AG09319 (cell line): ENCODE measurements at regions not wholly inside any gene's neighbourhood (a gene's known extent, or its start where the extent isn't known, plus 50 kb on each side); places are given as distances from the start of the nearest gene placed in this dataset.

Experiments
- DNase-seq: peaks from one replicate; pipeline ENCODE4 v3.0.0-alpha.2; 2010; ENCODE audit warnings: low read depth; ENCODE audit errors: extremely low read depth
- TF ChIP-seq, protein P1 (sequence below): IDR thresholded peaks from 2 replicates; pipeline ENCODE4 v1.5.1; 2011; ENCODE audit warnings: low read depth, mild to moderate bottlenecking, inconsistent platforms, low read length, moderate library complexity

DNA sequence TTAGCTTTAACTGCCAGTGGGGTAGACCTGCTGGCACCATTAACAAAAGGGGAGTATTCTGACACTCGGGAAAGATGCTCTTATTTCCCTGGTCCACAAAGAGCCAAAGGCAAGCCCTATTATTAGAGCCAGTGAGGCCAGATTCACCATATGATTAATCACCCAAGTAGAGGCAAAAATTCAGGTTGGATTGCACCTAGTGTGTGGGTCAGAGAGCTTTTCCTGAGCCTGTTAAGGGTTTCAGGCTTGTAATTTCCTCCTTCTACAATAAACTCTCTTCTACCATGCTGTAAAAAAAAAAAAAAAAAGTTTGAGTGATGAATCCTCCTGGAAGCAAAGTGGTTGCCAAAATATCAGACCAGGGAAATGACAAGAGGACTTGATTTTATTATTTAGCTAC, 163.5 kb downstream of the MBL2 start:
- TF ChIP-seq, protein P1, sequence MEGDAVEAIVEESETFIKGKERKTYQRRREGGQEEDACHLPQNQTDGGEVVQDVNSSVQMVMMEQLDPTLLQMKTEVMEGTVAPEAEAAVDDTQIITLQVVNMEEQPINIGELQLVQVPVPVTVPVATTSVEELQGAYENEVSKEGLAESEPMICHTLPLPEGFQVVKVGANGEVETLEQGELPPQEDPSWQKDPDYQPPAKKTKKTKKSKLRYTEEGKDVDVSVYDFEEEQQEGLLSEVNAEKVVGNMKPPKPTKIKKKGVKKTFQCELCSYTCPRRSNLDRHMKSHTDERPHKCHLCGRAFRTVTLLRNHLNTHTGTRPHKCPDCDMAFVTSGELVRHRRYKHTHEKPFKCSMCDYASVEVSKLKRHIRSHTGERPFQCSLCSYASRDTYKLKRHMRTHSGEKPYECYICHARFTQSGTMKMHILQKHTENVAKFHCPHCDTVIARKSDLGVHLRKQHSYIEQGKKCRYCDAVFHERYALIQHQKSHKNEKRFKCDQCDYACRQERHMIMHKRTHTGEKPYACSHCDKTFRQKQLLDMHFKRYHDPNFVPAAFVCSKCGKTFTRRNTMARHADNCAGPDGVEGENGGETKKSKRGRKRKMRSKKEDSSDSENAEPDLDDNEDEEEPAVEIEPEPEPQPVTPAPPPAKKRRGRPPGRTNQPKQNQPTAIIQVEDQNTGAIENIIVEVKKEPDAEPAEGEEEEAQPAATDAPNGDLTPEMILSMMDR: no peak
- DNase-seq: no peak

DNA sequence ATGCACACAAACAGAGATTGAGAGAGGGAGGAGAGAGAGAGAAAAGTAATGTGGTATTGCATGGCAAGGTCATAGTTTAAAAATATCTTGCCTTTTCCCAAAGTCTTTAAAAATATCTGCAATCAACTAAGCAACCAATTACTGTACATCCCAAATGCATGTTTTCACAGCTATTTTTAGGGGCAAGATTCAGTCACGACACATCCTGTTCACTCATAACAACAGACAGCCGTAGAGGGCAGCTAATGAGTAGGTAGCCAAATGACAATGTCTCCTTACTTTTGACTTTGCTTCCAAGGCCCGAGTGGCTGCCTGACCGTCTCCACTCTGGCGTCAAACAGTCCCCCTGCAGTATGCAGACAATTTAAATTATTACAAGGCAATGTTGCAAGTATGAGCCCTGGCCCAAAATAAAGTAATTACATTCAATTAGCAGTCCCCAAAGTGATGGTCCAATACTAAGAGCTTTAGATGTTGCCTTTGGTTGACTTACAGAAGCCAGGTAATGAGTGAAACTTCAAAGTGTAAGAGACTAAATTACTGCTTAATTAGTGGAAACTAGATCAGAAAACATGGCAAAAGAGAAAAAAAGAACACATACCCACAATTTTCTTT, 162.9 kb downstream of the MBL2 start:
- DNase-seq: no peak
- TF ChIP-seq, protein P1: no peak

DNA sequence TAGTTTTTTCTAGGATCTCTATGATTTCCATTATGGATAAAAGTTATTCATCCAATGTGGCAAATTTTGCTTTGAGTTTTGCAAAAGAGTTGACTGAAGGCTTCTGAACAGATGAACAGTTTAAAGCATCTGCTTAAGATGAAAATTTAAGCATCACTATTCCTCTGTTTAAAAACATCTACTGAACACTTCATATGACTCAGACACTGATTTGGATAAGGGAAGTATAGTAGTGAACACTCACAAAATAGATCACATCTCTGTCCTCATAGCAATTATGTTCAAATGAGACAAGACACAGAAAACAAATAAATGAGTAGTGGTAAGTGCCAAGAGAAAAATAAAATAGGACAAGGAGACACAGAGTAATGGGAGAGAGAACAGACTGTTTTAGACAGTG, 157.3 kb downstream of the MBL2 start:
- DNase-seq: no peak
- TF ChIP-seq, protein P1: no peak

DNA sequence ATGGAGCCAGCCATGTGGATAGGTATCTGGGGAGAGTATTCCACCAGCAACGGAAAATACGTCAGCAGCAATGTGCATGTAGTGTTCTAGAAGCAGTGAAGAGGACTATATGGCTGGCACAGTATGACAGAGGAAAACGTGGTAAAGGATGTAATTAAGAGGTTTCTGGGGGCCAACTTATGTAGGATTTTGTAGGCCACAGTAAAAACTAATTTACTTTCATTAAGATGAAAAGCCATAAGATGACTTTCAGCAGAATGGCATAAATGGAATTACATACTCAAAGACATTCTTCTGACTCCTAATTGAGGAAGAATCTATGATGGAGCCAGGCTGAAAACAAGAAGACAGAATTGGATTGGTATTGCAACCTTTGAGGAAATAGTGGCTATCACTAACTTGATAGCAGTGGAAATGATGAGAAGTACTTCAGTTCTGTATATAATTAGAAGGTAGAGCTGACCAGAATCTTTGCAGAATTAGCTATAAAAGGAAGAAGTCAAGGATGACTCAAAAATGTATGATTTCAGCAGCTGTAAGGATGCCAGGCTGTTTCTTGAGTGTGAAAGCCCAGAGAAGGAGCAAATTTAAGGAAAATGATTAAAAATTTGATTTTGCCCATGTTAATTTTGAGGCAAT, 156.7 kb downstream of the MBL2 start:
- no peak for DNase-seq
- TF ChIP-seq, protein P1: no peak

DNA sequence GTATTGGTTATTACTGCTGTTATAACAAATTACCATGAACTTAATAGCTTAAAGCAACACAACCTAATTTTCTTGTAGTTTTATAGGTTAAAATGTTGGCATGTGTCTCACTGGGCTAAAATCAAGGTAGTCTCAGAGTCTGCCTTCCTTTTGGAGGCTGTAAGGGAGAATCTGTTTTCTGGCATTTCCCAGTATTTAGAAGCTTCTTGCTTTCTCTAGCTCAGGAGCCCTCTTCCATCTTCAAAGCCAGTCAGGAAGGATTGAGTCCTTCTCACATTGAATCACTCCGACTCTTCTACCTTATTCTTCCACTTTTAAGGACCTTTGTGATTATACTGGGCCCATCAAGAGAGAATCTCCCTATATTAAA, 156.2 kb downstream of the MBL2 start:
- TF ChIP-seq, protein P1: no peak
- DNase-seq: no peak

DNA sequence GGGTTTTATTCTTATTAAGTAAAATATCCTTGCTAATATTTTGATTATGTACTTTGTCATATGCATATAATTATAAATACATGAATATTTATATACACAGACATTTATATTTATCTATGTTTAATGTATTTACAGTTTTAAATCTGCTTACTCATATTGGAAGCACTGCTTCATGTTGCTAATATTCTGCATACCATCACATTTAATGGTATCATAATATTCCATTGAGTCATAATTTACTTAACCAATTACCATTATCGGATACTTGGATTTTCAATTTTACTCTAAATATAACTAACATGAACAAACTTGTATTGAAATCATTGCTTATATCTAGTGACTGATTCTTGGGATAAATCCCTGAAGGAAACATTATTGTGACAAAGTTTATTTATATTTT, 155.2 kb downstream of the MBL2 start:
- no peak for DNase-seq
- TF ChIP-seq, protein P1: no peak

DNA sequence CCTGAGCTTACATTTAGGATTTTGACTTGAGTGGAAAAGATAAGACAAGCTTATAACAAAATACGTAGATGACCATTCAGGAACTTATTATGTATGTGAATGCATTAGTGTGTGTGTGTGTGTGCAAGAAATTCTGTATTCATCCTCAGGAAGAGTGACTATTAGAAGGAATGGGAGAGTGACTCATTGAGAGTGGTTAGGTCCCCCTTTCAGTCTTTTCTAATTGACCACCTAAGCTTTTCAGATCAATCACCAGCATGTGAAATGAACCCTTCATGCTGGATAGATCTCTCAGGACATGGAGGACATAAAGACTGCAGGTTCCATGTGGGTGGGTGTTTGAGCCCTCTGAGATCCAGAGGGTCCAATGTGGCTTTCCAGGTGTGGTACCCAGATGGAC, 153.5 kb downstream of the MBL2 start:
- DNase-seq: no peak
- TF ChIP-seq, protein P1: no peak
